Vagina (tissue), 2 donors: ENCODE measurements at regions not wholly inside any gene's neighbourhood (a gene's known extent, or its start where the extent isn't known, plus 50 kb on each side); places are given as distances from the start of the nearest gene placed in this dataset.

ENCODE experiments used
- POLR2A ChIP-seq, 2 donors: fragments of 450-650 bp; IDR thresholded peaks; one replicate each; pipeline ENCODE4 v1.6.1; 2017; ENCODE audit warnings: antibody characterized with exemption in 2 of 2, mild to moderate bottlenecking in 2 of 2, moderate library complexity in 2 of 2
- POLR2AphosphoS5 ChIP-seq, 2 donors: sonication (generic); formaldehyde crosslinking; IDR thresholded peaks; one replicate each; pipeline ENCODE4 v1.9.0; 2017; ENCODE audit warnings: antibody characterized with exemption in 2 of 2, mild to moderate bottlenecking in 2 of 2, low read depth in 1 of 2; ENCODE audit not compliant: insufficient read depth in 1 of 2

- TF ChIP-seq POLR2AphosphoS5 (IDR thresholded peaks at IDR 0.05; ENCODE audit: insufficient read depth in 1 of 2, low read depth in 1 of 2) (no peak), POLR2A (IDR thresholded peaks at IDR 0.05) (no peak)
Measured at GRCh38 chr12:84619053-84619571, 293.5 kb downstream of the SLC6A15 start.
